ENCODE measurements at regions not wholly inside any gene's neighbourhood (a gene's known extent, or its start where the extent isn't known, plus 50 kb on each side); places are given as distances from the start of the nearest gene placed in this dataset.

DNA sequence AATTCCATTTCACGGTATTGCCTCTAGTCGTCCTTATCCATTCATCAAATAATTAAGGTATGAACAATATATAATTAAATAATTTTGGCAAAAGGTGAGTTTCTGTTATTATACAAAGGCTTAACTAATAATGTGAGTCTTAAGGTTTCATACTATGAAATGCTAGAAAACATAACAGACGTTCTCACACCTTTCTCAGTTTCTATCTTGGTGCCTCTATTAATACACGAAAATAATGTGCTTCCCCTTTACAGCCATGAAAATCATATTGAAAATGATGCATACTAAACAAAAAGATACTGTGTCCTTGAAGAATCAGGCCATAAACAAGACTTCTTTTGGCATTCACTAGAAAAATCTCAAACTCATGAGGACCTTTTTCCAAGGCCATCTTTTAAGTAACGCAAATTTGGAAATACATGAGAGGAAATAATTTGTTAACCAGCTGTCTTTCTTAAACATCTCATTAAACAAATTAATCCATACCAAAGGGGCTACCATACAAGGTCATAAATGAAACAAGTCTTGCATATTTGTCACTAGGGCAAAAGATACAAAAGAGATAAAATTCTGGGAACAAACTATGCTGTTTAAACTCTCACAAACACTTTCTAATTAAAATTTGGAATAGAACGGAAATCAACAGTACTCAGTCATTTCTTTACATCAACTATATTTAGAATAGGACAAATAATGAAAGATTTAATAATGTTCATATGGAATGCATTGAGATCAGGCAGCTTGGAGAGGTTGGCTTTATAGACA, 53.9 kb upstream of the CAV2 start:
- DNase-seq (ENCODE audit: low read depth in 2 of 2) = no peak

DNA sequence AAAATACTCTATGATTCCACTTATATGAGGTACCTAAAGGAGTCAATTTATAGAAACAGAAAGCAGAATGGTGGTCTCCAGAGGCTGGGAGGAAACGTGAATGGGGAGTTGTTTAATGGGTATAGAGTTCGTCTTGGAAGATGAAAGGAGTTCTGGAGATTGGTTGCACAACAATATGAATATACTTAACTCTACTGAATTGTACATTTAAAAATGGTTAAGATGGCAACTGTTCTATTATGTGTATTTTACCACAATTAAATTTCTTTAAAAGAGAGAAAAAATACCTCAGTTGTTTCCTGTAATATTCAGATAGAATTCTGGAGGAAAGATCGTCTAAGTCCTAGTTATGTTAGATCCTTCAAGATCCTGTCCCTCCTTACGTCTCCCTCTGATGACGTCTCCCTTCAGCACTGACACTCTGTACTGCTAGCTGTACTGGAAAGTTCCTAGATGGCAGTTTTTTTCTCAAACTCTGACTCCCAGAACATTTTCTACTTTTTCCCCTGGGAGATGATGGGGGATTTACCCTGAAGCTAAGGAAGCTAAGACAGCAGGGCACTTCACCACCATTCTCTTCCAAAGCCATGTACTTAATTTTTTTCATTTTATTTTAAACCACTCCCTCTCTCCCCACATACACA, 53.2 kb upstream of the CAV2 start:
- no peak for DNase-seq (ENCODE audit: low read depth in 2 of 2)

DNA sequence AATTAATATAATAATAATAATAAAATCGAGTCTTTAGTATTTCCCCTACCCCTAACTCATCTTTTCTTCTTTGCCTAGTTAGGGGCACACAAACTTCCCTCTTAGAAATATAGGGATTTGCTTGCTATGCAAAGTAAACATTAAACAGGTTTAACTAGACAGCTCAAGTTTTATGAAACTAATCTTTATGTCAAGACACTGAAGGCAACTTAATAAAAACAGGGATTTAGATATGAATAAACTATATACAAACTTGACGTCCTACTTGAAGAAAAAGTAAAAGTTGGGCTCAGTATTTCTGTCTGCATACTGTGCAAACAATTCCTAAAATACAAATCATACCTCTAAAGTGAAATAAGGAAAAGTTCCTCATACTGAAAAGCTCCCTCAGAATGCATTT, 52.1 kb upstream of the CAV2 start:
- no peak for DNase-seq (ENCODE audit: low read depth in 2 of 2)

DNA sequence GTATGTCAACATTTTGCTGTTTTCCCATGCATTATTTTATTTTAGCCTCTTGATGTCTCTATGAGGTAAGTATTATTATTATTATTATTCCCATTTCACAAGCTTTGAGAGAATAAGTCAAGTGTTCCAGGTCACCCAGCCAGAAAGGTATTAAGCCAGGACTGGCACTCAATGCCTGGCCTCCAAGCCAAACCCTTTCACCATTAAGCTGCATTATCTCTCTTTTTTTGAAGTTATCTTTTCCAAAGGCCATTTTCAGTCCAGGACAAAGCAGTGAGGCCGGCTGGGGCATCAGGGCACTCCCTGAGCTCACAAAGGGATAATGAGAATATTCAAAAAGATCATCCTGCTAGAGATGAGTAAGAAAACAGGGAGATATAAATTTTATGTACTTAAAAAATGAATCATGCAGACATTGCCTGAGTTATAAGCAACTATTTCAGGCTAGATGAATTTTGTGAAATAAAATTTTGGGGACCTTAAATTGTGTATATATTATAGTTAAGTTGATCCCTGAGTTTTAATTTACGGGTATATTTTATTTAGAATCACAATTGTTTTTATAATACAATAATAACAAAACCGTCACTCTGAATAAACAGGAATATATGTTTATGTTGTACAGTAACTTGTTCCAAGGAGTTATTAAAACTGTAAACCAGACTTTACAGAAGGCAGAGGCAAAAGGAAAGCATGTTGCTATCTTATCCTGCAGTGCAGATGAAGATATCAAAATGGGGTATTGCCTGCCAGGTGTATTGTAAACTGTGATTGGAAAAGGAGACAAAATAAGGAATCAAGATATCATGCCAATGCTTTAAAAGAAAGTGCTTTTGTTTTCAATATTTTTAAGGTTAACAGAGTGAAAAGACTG, 51.3 kb upstream of the CAV2 start:
- DNase-seq (ENCODE audit: low read depth in 2 of 2) = no peak

DNA sequence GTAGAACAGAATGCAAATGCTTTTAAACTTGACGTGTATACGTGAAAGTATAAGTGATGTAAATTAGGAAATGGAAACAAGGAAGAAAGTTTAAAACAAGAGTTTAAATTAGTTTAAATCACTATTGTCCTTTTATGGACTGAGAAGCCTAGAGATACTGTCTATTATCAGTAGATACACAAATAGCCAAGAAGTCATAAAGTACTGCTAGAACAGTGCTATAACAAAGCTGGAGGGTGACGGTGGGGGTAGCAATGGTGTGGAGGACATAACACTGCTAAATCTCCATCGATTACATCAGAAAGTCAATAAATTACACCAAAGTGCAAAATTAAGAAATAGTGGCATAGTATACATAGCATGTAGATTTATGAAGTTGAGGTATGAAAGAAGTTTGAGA, 50.1 kb upstream of the CAV2 start:
- DNase-seq (ENCODE audit: low read depth in 2 of 2) = no peak

Data from lung microvascular endothelial cell (primary cell).